ENCODE measurements at regions not wholly inside any gene's neighbourhood (a gene's known extent, or its start where the extent isn't known, plus 50 kb on each side); places are given as distances from the start of the nearest gene placed in this dataset.

DNA sequence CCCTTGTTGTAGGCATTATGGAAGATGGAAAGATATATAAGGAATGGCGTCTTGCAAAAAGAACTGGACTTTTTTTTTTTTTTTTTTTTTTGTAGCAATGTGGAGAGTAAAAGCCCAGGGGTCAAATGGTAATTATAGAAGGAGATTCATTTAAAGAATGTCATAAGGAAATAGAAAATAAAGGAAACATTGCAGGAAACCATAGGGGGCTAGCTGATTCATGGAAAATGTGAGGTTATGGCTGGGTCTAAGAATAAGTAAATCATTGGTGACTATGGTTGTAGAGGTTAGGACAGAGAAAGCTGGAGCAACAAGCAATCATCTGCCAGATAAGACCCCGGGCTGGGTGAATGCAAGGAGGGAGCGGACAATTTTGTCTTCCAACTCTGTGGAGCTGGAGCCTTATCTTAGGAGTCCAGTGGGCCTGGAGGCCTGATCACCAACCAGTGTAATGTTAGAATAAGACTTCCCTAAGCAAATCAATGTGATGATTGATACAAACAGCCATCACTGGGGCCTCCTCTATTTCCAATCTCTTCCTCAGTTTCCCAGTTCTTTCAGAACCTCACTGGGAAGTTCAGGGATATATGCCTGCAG lies 201.2 kb upstream of the TNP1 start:
- Histone ChIP-seq H2AFZ (ENCODE audit: low read depth) (no peak overlapping the region), H3K36me3 (replicated peaks in 1 of 2; ENCODE audit: control insufficient read depth in 1 of 2, insufficient read depth in 2 of 2, low read length in 1 of 2) (no peaks in the 10 kb centered on the region), H3K27me3 (ENCODE audit: insufficient read depth) (no peaks in the 10 kb centered on the region), H3K9me3 (no peaks in the 10 kb centered on the region), H3K27ac (ENCODE audit: low read depth in 2 of 2, low read length in 1 of 2) (no peak overlapping the region), H3K4me1 (ENCODE audit: control insufficient read depth in 1 of 2, insufficient read depth in 2 of 2, low read depth in 1 of 2, low read length in 1 of 2) (no peaks in the 10 kb centered on the region; a peak in 1 of 4 replicates), H3F3A (replicated peaks; ENCODE audit: insufficient read depth) (no peaks in the 10 kb centered on the region), H3K79me2 (ENCODE audit: insufficient read depth) (no peaks in the 10 kb centered on the region), H3K9me2 (no peaks in the 10 kb centered on the region), H3K9ac (no peak overlapping the region), H3K4me3 (ENCODE audit: low read depth in 2 of 2, low read length in 1 of 2) (no peak overlapping the region), H4K20me1 (ENCODE audit: insufficient read depth) (no peaks in the 10 kb centered on the region), H3K4me2 (no peak overlapping the region)
- ChIA-PET CTCF (no interaction called here), POLR2A (no interaction called here)
- WGBS (ENCODE audit: low lambda C conversion rate), result 62% methylated on average over 3 of the region's 3 CpGs
- no peak for TF ChIP-seq ELF1 (IDR thresholded peaks at IDR 0.05)
- TF ChIP-seq TCF12 (IDR thresholded peaks at IDR 0.05), result no peak
- TF ChIP-seq JUND (IDR thresholded peaks at IDR 0.05), result no peak
- TF ChIP-seq, protein P1, sequence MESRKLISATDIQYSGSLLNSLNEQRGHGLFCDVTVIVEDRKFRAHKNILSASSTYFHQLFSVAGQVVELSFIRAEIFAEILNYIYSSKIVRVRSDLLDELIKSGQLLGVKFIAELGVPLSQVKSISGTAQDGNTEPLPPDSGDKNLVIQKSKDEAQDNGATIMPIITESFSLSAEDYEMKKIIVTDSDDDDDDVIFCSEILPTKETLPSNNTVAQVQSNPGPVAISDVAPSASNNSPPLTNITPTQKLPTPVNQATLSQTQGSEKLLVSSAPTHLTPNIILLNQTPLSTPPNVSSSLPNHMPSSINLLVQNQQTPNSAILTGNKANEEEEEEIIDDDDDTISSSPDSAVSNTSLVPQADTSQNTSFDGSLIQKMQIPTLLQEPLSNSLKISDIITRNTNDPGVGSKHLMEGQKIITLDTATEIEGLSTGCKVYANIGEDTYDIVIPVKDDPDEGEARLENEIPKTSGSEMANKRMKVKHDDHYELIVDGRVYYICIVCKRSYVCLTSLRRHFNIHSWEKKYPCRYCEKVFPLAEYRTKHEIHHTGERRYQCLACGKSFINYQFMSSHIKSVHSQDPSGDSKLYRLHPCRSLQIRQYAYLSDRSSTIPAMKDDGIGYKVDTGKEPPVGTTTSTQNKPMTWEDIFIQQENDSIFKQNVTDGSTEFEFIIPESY (IDR thresholded peaks at IDR 0.05; ENCODE audit: borderline replicate concordance, low read depth), result no peak
- TF ChIP-seq MEF2A (IDR thresholded peaks at IDR 0.05; ENCODE audit: borderline replicate concordance, low read depth), result no peak
- TF ChIP-seq, protein P2, sequence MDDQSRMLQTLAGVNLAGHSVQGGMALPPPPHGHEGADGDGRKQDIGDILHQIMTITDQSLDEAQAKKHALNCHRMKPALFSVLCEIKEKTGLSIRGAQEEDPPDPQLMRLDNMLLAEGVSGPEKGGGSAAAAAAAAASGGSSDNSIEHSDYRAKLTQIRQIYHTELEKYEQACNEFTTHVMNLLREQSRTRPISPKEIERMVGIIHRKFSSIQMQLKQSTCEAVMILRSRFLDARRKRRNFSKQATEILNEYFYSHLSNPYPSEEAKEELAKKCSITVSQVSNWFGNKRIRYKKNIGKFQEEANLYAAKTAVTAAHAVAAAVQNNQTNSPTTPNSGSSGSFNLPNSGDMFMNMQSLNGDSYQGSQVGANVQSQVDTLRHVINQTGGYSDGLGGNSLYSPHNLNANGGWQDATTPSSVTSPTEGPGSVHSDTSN (IDR thresholded peaks at IDR 0.05), result no peak
- TF ChIP-seq YY1 (IDR thresholded peaks at IDR 0.05; ENCODE audit: low read depth), result no peak
- TF ChIP-seq NFIC (IDR thresholded peaks at IDR 0.05; ENCODE audit: borderline replicate concordance), result no peak
- no peak for TF ChIP-seq RAD21 (IDR thresholded peaks at IDR 0.05; ENCODE audit: low read length)
- no peak for TF ChIP-seq TAF1 (IDR thresholded peaks at IDR 0.05; ENCODE audit: borderline replicate concordance, low read depth, low read length)
- TF ChIP-seq, protein P3, sequence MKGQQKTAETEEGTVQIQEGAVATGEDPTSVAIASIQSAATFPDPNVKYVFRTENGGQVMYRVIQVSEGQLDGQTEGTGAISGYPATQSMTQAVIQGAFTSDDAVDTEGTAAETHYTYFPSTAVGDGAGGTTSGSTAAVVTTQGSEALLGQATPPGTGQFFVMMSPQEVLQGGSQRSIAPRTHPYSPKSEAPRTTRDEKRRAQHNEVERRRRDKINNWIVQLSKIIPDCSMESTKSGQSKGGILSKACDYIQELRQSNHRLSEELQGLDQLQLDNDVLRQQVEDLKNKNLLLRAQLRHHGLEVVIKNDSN (IDR thresholded peaks at IDR 0.05; ENCODE audit: borderline replicate concordance, low read depth), result no peak
- no peak for TF ChIP-seq CHD2 (IDR thresholded peaks at IDR 0.05; ENCODE audit: low read length, partially characterized antibody)
- TF ChIP-seq, protein P4, sequence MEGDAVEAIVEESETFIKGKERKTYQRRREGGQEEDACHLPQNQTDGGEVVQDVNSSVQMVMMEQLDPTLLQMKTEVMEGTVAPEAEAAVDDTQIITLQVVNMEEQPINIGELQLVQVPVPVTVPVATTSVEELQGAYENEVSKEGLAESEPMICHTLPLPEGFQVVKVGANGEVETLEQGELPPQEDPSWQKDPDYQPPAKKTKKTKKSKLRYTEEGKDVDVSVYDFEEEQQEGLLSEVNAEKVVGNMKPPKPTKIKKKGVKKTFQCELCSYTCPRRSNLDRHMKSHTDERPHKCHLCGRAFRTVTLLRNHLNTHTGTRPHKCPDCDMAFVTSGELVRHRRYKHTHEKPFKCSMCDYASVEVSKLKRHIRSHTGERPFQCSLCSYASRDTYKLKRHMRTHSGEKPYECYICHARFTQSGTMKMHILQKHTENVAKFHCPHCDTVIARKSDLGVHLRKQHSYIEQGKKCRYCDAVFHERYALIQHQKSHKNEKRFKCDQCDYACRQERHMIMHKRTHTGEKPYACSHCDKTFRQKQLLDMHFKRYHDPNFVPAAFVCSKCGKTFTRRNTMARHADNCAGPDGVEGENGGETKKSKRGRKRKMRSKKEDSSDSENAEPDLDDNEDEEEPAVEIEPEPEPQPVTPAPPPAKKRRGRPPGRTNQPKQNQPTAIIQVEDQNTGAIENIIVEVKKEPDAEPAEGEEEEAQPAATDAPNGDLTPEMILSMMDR (IDR thresholded peaks at IDR 0.05), result no peak
- no peak for TF ChIP-seq SIN3A (IDR thresholded peaks at IDR 0.05; ENCODE audit: borderline replicate concordance, low read depth, low read length)
- TF ChIP-seq SMC3 (IDR thresholded peaks at IDR 0.05; ENCODE audit: low read depth, low read length), result no peak
- TF ChIP-seq MXI1 (IDR thresholded peaks at IDR 0.05; ENCODE audit: low read depth, low read length), result no peak
- TF ChIP-seq RCOR1 (IDR thresholded peaks at IDR 0.05; ENCODE audit: low read length), result no peak
- TF ChIP-seq NRF1 (IDR thresholded peaks at IDR 0.05; ENCODE audit: low read depth, low read length), result no peak
- TF ChIP-seq EP300 (IDR thresholded peaks at IDR 0.05; ENCODE audit: borderline replicate concordance in 1 of 2, low read depth in 1 of 2, low read length in 1 of 2), result no peak
- no peak for DNase-seq
